Smooth muscle cell (in vitro differentiated cells): ENCODE measurements at regions not wholly inside any gene's neighbourhood (a gene's known extent, or its start where the extent isn't known, plus 50 kb on each side); places are given as distances from the start of the nearest gene placed in this dataset.

Experiments
- DNase-seq: peaks from one replicate; lab custom pipeline; 2025; ENCODE audit not compliant: unreplicated experiment; lab: John Stamatoyannopoulos, UW
- H2AFZ ChIP-seq: fragments of 200-600 bp; sonication (generic); 2 replicates; pipeline ENCODE4 v1.6.0; 2016; ENCODE audit warnings: antibody characterized with exemption, low read depth, mild to moderate bottlenecking
- H3F3A ChIP-seq: fragments of 200-600 bp; sonication (generic); 2 replicates; pipeline ENCODE4 v1.6.0; 2017; ENCODE audit warnings: antibody characterized with exemption, low read depth
- H3K27ac ChIP-seq: fragments of 200-600 bp; sonication (generic); 2 replicates; pipeline ENCODE4 v1.5.1; 2016; ENCODE audit warnings: low read depth, mild to moderate bottlenecking
- H3K27me3 ChIP-seq: fragments of 200-600 bp; sonication (generic); 2 replicates; pipeline ENCODE4 v1.6.1; 2016; ENCODE audit warnings: low read depth, mild to moderate bottlenecking
- H3K36me3 ChIP-seq: fragments of 200-600 bp; sonication (generic); 2 replicates; pipeline ENCODE4 v1.5.1; 2016; ENCODE audit warnings: low read depth
- H3K4me1 ChIP-seq: fragments of 200-600 bp; sonication (generic); 2 replicates; pipeline ENCODE4 v1.5.1; 2016; ENCODE audit warnings: low read depth
- H3K4me2 ChIP-seq: fragments of 200-600 bp; sonication (generic); 2 replicates; pipeline ENCODE4 v1.6.0; 2016; ENCODE audit warnings: mild to moderate bottlenecking
- H3K4me3 ChIP-seq: fragments of 200-600 bp; sonication (generic); 2 replicates; pipeline ENCODE4 v1.5.1; 2016; ENCODE audit warnings: mild to moderate bottlenecking
- H3K79me2 ChIP-seq: fragments of 200-600 bp; sonication (generic); 2 replicates; pipeline ENCODE4 v1.6.0; 2016; ENCODE audit warnings: low read depth, mild to moderate bottlenecking
- H3K9ac ChIP-seq: fragments of 200-600 bp; sonication (generic); 2 replicates; pipeline ENCODE4 v1.6.0; 2016; ENCODE audit warnings: low read depth
- H3K9me3 ChIP-seq: fragments of 200-600 bp; sonication (generic); replicated peaks from 2 replicates; pipeline ENCODE4 v1.5.1; 2016; ENCODE audit warnings: low read depth
- H4K20me1 ChIP-seq: fragments of 200-600 bp; sonication (generic); 2 replicates; pipeline ENCODE4 v1.6.0; 2016; ENCODE audit warnings: low read depth
- CTCF ChIP-seq: fragments of 200-600 bp; sonication (generic); IDR thresholded peaks from 2 replicates; pipeline ENCODE4 v1.5.1; 2017; ENCODE audit warnings: borderline replicate concordance, mild to moderate bottlenecking, antibody characterized with exemption; ENCODE audit not compliant: insufficient read depth, poor library complexity, severe bottlenecking
- WGBS: methylation state at CpG from one replicate; pipeline ENCODE4 v1.1.7; 2016; ENCODE audit warnings: low lambda C conversion rate; 5-methylcytosine and 5-hydroxymethylcytosine counted together

- no peak overlapping the region for H3K4me3 ChIP-seq
- H3K27ac ChIP-seq, result no peak overlapping the region
- no peaks in the 10 kb centered on the region for H3F3A ChIP-seq
- WGBS, result 94% methylated on average over 2 of the region's 2 CpGs
- TF ChIP-seq CTCF, result no peak
- H3K79me2 ChIP-seq, result no peaks in the 10 kb centered on the region
- H3K9ac ChIP-seq, result no peak overlapping the region
- H3K9me3 ChIP-seq, result no peaks in the 10 kb centered on the region
- H4K20me1 ChIP-seq, result no peaks in the 10 kb centered on the region
- H3K27me3 ChIP-seq, result no peaks in the 10 kb centered on the region
- H3K4me1 ChIP-seq, result no peaks in the 10 kb centered on the region
- H3K36me3 ChIP-seq, result no peaks in the 10 kb centered on the region
- no peak for DNase-seq
- no peak overlapping the region for H2AFZ ChIP-seq
- no peak overlapping the region for H3K4me2 ChIP-seq
Measured at GRCh38 chr13:90254437-90254836, 1093.0 kb upstream of the MIR17HG start.

GRCh38 chr13:90256746-90257145 is 1090.7 kb upstream of the MIR17HG start:
- Histone ChIP-seq H3K9ac (no peak overlapping the region), H3K36me3 (no peaks in the 10 kb centered on the region), H3K9me3 (no peaks in the 10 kb centered on the region), H3K4me1 (no peaks in the 10 kb centered on the region), H3K79me2 (no peaks in the 10 kb centered on the region), H3K4me2 (no peak overlapping the region), H3F3A (no peaks in the 10 kb centered on the region), H2AFZ (no peak overlapping the region), H3K27me3 (no peaks in the 10 kb centered on the region), H4K20me1 (no peaks in the 10 kb centered on the region), H3K27ac (no peak overlapping the region), H3K4me3 (no peak overlapping the region)
- 90% methylated on average over 2 of the region's 2 CpGs for WGBS
- no peak for DNase-seq
- no peak for TF ChIP-seq CTCF

GRCh38 chr13:90258129-90258528 is 1089.4 kb upstream of the MIR17HG start:
- no peak for DNase-seq
- Histone ChIP-seq H3F3A (no peaks in the 10 kb centered on the region), H3K4me1 (no peaks in the 10 kb centered on the region), H3K79me2 (no peaks in the 10 kb centered on the region), H3K27ac (no peak overlapping the region), H4K20me1 (no peaks in the 10 kb centered on the region), H3K36me3 (no peaks in the 10 kb centered on the region), H3K4me3 (no peak overlapping the region), H3K9me3 (no peaks in the 10 kb centered on the region), H2AFZ (no peak overlapping the region), H3K9ac (no peak overlapping the region), H3K4me2 (no peak overlapping the region), H3K27me3 (no peaks in the 10 kb centered on the region)
- no peak for TF ChIP-seq CTCF
- WGBS, result 98% methylated on average over 1 of the region's 1 CpG

- no peaks in the 10 kb centered on the region for H3F3A ChIP-seq
Measured at GRCh38 chr13:90261343-90261742, 1086.1 kb upstream of the MIR17HG start.

More at GRCh38 chr13:90261343-90261742, 1086.1 kb upstream of the MIR17HG start:
- no peak overlapping the region for H3K4me3 ChIP-seq
- H4K20me1 ChIP-seq, result no peaks in the 10 kb centered on the region
- no peak overlapping the region for H3K9ac ChIP-seq
- no peaks in the 10 kb centered on the region for H3K79me2 ChIP-seq
- no peaks in the 10 kb centered on the region for H3K9me3 ChIP-seq
- H3K27ac ChIP-seq, result no peak overlapping the region
- no peak overlapping the region for H3K4me2 ChIP-seq
- no peaks in the 10 kb centered on the region for H3K36me3 ChIP-seq
- no peaks in the 10 kb centered on the region for H3K27me3 ChIP-seq
- DNase-seq, result no peak
- H2AFZ ChIP-seq, result no peak overlapping the region
- H3K4me1 ChIP-seq, result no peaks in the 10 kb centered on the region
- no peak for TF ChIP-seq CTCF
